Mesendoderm (in vitro differentiated cells): ENCODE measurements at regions not wholly inside any gene's neighbourhood (a gene's known extent, or its start where the extent isn't known, plus 50 kb on each side); places are given as distances from the start of the nearest gene placed in this dataset.

Experiments used
- DNase-seq: peaks from one replicate; pipeline ENCODE4 v3.0.0; 2013
- H2AK5ac ChIP-seq: 2 replicates; pipeline ENCODE4 v1.6.1; 2013; ENCODE audit warnings: low read length, inconsistent platforms
- H2BK120ac ChIP-seq: 2 replicates; pipeline ENCODE4 v1.6.1; 2013; ENCODE audit warnings: low read depth, mild to moderate bottlenecking, low read length, moderate library complexity, mixed read lengths
- H2BK15ac ChIP-seq: replicated peaks from 2 replicates; pipeline ENCODE4 v1.6.1; 2013; ENCODE audit warnings: low read depth, mild to moderate bottlenecking, moderate library complexity
- H2BK5ac ChIP-seq: 2 replicates; pipeline ENCODE4 v1.6.1; 2013; ENCODE audit warnings: low read length, inconsistent platforms
- H3K18ac ChIP-seq: 2 replicates; pipeline ENCODE4 v1.6.1; 2013; ENCODE audit warnings: mild to moderate bottlenecking, low read length, mixed read lengths
- H3K23ac ChIP-seq: one replicate; pipeline ENCODE4 v1.6.1; 2013; ENCODE audit warnings: low read length
- H3K27ac ChIP-seq: 2 replicates; pipeline ENCODE4 v1.5.1; 2013; ENCODE audit warnings: low read depth, mild to moderate bottlenecking, inconsistent platforms, low read length, moderate library complexity
- H3K27me3 ChIP-seq: 2 replicates; pipeline ENCODE4 v1.6.1; 2013; ENCODE audit warnings: low read length, control low read depth, mild to moderate bottlenecking, inconsistent platforms; ENCODE audit not compliant: insufficient read depth, poor library complexity
- H3K36me3 ChIP-seq: 2 replicates; pipeline ENCODE4 v1.6.1; 2013; ENCODE audit warnings: low read length, inconsistent platforms; ENCODE audit not compliant: control insufficient read depth, insufficient read depth
- H3K4ac ChIP-seq: one replicate; pipeline ENCODE4 v1.6.1; 2013; ENCODE audit warnings: low read depth, mild to moderate bottlenecking, low read length, moderate library complexity
- H3K4me1 ChIP-seq: 2 replicates; pipeline ENCODE4 v1.6.1; 2013; ENCODE audit warnings: low read depth, low read length, inconsistent platforms; ENCODE audit not compliant: control insufficient read depth
- H3K4me2 ChIP-seq: 2 replicates; pipeline ENCODE4 v1.6.1; 2013; ENCODE audit warnings: low read length
- H3K4me3 ChIP-seq: 2 replicates; pipeline ENCODE4 v1.5.1; 2013; ENCODE audit warnings: mild to moderate bottlenecking, low read length
- H3K56ac ChIP-seq: one replicate; pipeline ENCODE4 v1.6.1; 2013; ENCODE audit warnings: low read length
- H3K79me1 ChIP-seq: 2 replicates; pipeline ENCODE4 v1.6.1; 2013; ENCODE audit warnings: low read length, inconsistent platforms
- H3K79me2 ChIP-seq: 2 replicates; pipeline ENCODE4 v1.6.1; 2013; ENCODE audit warnings: mild to moderate bottlenecking, low read length; ENCODE audit not compliant: control insufficient read depth, insufficient read depth
- H3K9ac ChIP-seq: 2 replicates; pipeline ENCODE4 v1.6.1; 2013; ENCODE audit warnings: low read length, inconsistent platforms
- H4K5ac ChIP-seq: one replicate; pipeline ENCODE4 v1.6.1; 2013; ENCODE audit warnings: low read length
- H4K8ac ChIP-seq: one replicate; pipeline ENCODE4 v1.6.1; 2013; ENCODE audit warnings: low read depth, mild to moderate bottlenecking, control low read depth, low read length, moderate library complexity
- WGBS: extraction: QIAGEN DNeasy Blood & Tissue Kit; methylation state at CpG from one replicate; pipeline ENCODE4 v1.1.7; 2013; ENCODE audit warnings: low lambda C conversion rate, missing lambda C conversion rate; ENCODE audit not compliant: insufficient coverage; ENCODE audit errors: extremely low coverage; 5-methylcytosine and 5-hydroxymethylcytosine counted together

- H2AK5ac ChIP-seq = no peak overlapping the region
- H3K4me1 ChIP-seq = no peaks in the 10 kb centered on the region
- H3K27ac ChIP-seq = no peak overlapping the region
Observed at GRCh38 chr1:199357599-199357998, 669.9 kb upstream of the NR5A2 start.

GRCh38 chr1:199362996-199363395 lies 664.5 kb upstream of the NR5A2 start:
- H3K56ac ChIP-seq = no peak overlapping the region
- WGBS = no CpG with 5 or more reads among the region's 1 CpG
- H3K4ac ChIP-seq = no peak overlapping the region
- no peak overlapping the region for H3K27ac ChIP-seq
- H2BK5ac ChIP-seq = no peak overlapping the region
- H3K4me3 ChIP-seq = no peak overlapping the region
- DNase-seq = no peak
- no peak overlapping the region for H2BK120ac ChIP-seq
- no peaks in the 10 kb centered on the region for H3K79me1 ChIP-seq
- H3K9ac ChIP-seq = no peak overlapping the region
- H4K8ac ChIP-seq = no peak overlapping the region
- no peak overlapping the region for H2AK5ac ChIP-seq
- H3K4me1 ChIP-seq = no peaks in the 10 kb centered on the region
- no peak overlapping the region for H3K4me2 ChIP-seq
- H4K5ac ChIP-seq = no peak overlapping the region
- no peak overlapping the region for H2BK15ac ChIP-seq
- no peak overlapping the region for H3K18ac ChIP-seq
- H3K27me3 ChIP-seq = no peaks in the 10 kb centered on the region
- H3K79me2 ChIP-seq = no peaks in the 10 kb centered on the region
- no peak overlapping the region for H3K23ac ChIP-seq
- no peaks in the 10 kb centered on the region for H3K36me3 ChIP-seq

More at GRCh38 chr1:199357599-199357998, 669.9 kb upstream of the NR5A2 start:
- Histone ChIP-seq H4K8ac (no peak overlapping the region), H2BK120ac (no peak overlapping the region), H3K4me2 (no peak overlapping the region), H2BK15ac (no peak overlapping the region), H3K56ac (no peak overlapping the region), H3K23ac (no peak overlapping the region), H3K4me3 (no peak overlapping the region), H3K36me3 (no peaks in the 10 kb centered on the region), H3K9ac (no peak overlapping the region), H2BK5ac (no peak overlapping the region), H3K79me2 (no peaks in the 10 kb centered on the region), H4K5ac (no peak overlapping the region), H3K18ac (no peak overlapping the region), H3K27me3 (no peaks in the 10 kb centered on the region), H3K4ac (no peak overlapping the region), H3K79me1 (no peaks in the 10 kb centered on the region)
- WGBS = no CpG with 5 or more reads among the region's 3 CpGs
- DNase-seq = no peak

GRCh38 chr1:199373139-199373538 lies 654.4 kb upstream of the NR5A2 start:
- no peak overlapping the region for H3K27ac ChIP-seq
- H3K27me3 ChIP-seq = no peaks in the 10 kb centered on the region
- H4K5ac ChIP-seq = no peak overlapping the region
- H3K4ac ChIP-seq = no peak overlapping the region
- H3K4me3 ChIP-seq = no peak overlapping the region
- no peak overlapping the region for H2AK5ac ChIP-seq
- H3K4me1 ChIP-seq = no peaks in the 10 kb centered on the region
- H2BK15ac ChIP-seq = no peak overlapping the region
- no peak overlapping the region for H2BK5ac ChIP-seq
- no peak overlapping the region for H3K56ac ChIP-seq
- no peak overlapping the region for H2BK120ac ChIP-seq
- H3K18ac ChIP-seq = no peak overlapping the region
- no CpG with 5 or more reads among the region's 2 CpGs for WGBS
- H3K36me3 ChIP-seq = no peaks in the 10 kb centered on the region
- no peak overlapping the region for H3K4me2 ChIP-seq
- H3K23ac ChIP-seq = no peak overlapping the region
- H3K79me1 ChIP-seq = no peaks in the 10 kb centered on the region
- no peaks in the 10 kb centered on the region for H3K79me2 ChIP-seq
- H4K8ac ChIP-seq = no peak overlapping the region
- no peak for DNase-seq
- no peak overlapping the region for H3K9ac ChIP-seq

- Histone ChIP-seq H3K79me1 (no peaks in the 10 kb centered on the region), H3K18ac (no peak overlapping the region), H3K36me3 (no peaks in the 10 kb centered on the region), H3K4me3 (no peak overlapping the region), H2BK15ac (no peak overlapping the region), H4K8ac (no peak overlapping the region), H3K4me1 (no peaks in the 10 kb centered on the region), H3K23ac (no peak overlapping the region), H2AK5ac (no peak overlapping the region), H3K9ac (no peak overlapping the region), H3K4ac (no peak overlapping the region), H2BK5ac (no peak overlapping the region), H3K79me2 (no peaks in the 10 kb centered on the region), H3K4me2 (no peak overlapping the region), H4K5ac (no peak overlapping the region), H3K27me3 (no peaks in the 10 kb centered on the region), H2BK120ac (no peak overlapping the region), H3K56ac (no peak overlapping the region), H3K27ac (no peak overlapping the region)
- DNase-seq = no peak
- WGBS = no CpG with 5 or more reads among the region's 1 CpG
Observed at GRCh38 chr1:199377211-199377610, 650.3 kb upstream of the NR5A2 start.

- Histone ChIP-seq H3K27ac (no peak overlapping the region), H3K4me2 (no peak overlapping the region), H3K56ac (no peak overlapping the region), H3K4ac (no peak overlapping the region), H3K4me1 (no peaks in the 10 kb centered on the region), H3K9ac (no peak overlapping the region), H3K79me2 (no peaks in the 10 kb centered on the region), H3K36me3 (no peaks in the 10 kb centered on the region), H2AK5ac (no peak overlapping the region), H2BK15ac (no peak overlapping the region), H2BK120ac (no peak overlapping the region), H4K8ac (no peak overlapping the region), H3K4me3 (no peak overlapping the region), H2BK5ac (no peak overlapping the region), H3K23ac (no peak overlapping the region), H3K79me1 (no peaks in the 10 kb centered on the region), H3K18ac (no peak overlapping the region), H3K27me3 (no peaks in the 10 kb centered on the region), H4K5ac (no peak overlapping the region)
- no peak for DNase-seq
Observed at GRCh38 chr1:199383793-199384192, 643.7 kb upstream of the NR5A2 start.

GRCh38 chr1:199394856-199395255 lies 632.7 kb upstream of the NR5A2 start:
- Histone ChIP-seq H3K23ac (no peak overlapping the region), H2BK5ac (no peak overlapping the region), H3K79me1 (no peaks in the 10 kb centered on the region), H3K18ac (no peak overlapping the region), H3K79me2 (no peaks in the 10 kb centered on the region), H3K36me3 (no peaks in the 10 kb centered on the region), H4K5ac (no peak overlapping the region), H3K56ac (no peak overlapping the region), H2BK15ac (no peak overlapping the region), H2AK5ac (no peak overlapping the region), H2BK120ac (no peak overlapping the region), H4K8ac (no peak overlapping the region), H3K4me1 (no peaks in the 10 kb centered on the region), H3K4me3 (no peak overlapping the region), H3K27me3 (no peaks in the 10 kb centered on the region), H3K9ac (no peak overlapping the region), H3K4me2 (no peak overlapping the region), H3K4ac (no peak overlapping the region), H3K27ac (no peak overlapping the region)
- WGBS = no CpG with 5 or more reads among the region's 3 CpGs
- no peak for DNase-seq
